ENCODE measurements at regions not wholly inside any gene's neighbourhood (a gene's known extent, or its start where the extent isn't known, plus 50 kb on each side); places are given as distances from the start of the nearest gene placed in this dataset.

DNA sequence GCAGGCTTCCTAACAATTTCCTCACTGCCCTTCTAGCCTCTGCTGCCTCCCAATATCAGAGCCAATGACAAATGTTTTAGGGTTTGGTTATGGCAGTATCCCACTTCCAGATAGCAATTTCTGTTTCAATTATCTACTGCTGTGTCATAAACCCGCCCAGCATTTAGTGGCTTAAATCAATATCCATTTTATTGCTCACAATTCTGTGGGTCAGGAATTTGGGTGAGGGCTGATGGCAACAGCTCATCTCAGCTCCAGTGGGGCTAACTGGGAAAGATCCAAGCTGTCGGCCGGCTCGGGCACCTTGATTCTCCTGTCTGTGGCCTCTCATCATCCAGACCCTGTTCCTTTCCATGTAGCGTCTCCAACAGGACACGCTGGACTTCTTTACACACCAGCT lies 85.3 kb upstream of the GOLGA8J start:
- Histone ChIP-seq H4K20me1 (replicated peaks in 1 of 2; ENCODE audit: control insufficient read depth in 1 of 2, insufficient read depth in 2 of 2, low read length in 2 of 2) (no peaks in the 10 kb centered on the region), H3K9me3 (ENCODE audit: insufficient read depth in 2 of 2, low read depth in 1 of 2, low read length in 1 of 2) (no peaks in the 10 kb centered on the region), H3K18ac (ENCODE audit: extremely low read depth, low read length) (no peak overlapping the region), H3K4ac (replicated peaks; ENCODE audit: insufficient read length, low read depth, low read length) (no peak overlapping the region), H2BK15ac (ENCODE audit: low read length) (no peak overlapping the region), H3K4me3 (ENCODE audit: extremely low read depth in 1 of 4, insufficient read depth in 2 of 4, low read depth in 3 of 4, low read length in 4 of 4) (no peak overlapping the region), H2AK5ac (ENCODE audit: low read depth, low read length) (no peak overlapping the region), H3K4me1 (replicated peaks in 1 of 4; ENCODE audit: control insufficient read depth in 3 of 4, insufficient read depth in 4 of 4, low read length in 3 of 4) (peaks cover 0 to 2% (median 0%) of the 10 kb centered on the region in 4 experiments; a peak in 1 of 7 replicates), H3K79me2 (ENCODE audit: control insufficient read depth in 1 of 2, insufficient read depth in 2 of 2, low read length in 2 of 2) (no peaks in the 10 kb centered on the region), H4K8ac (ENCODE audit: extremely low read depth, insufficient read depth, low read length) (no peak overlapping the region), H3K23me2 (ENCODE audit: low read depth, low read length) (no peaks in the 10 kb centered on the region), H2AFZ (ENCODE audit: low read length) (no peak overlapping the region), H3K36me3 (ENCODE audit: control insufficient read depth in 2 of 4, insufficient read depth in 4 of 4, low read length in 3 of 4) (no peaks in the 10 kb centered on the region), H3K79me1 (ENCODE audit: low read depth, low read length) (no peaks in the 10 kb centered on the region), H3K23ac (ENCODE audit: insufficient read length) (no peak overlapping the region), H3K14ac (ENCODE audit: insufficient read length) (no peak overlapping the region), H3K56ac (replicated peaks; ENCODE audit: insufficient read length, low read depth, low read length) (no peak overlapping the region), H4K5ac (ENCODE audit: insufficient read length, low read depth, low read length) (no peak overlapping the region), H3K9ac (replicated peaks in 1 of 4; ENCODE audit: extremely low read depth in 1 of 4, low read depth in 3 of 4, low read length in 3 of 4) (no peak overlapping the region), H4K91ac (replicated peaks; ENCODE audit: insufficient read length, low read length) (no peak overlapping the region), H2BK20ac (ENCODE audit: low read length) (no peak overlapping the region), H3K27ac (ENCODE audit: low read depth, low read length) (no peak overlapping the region), H2BK5ac (ENCODE audit: low read depth, low read length) (no peak overlapping the region), H3K4me2 (ENCODE audit: insufficient read depth in 1 of 2, low read depth in 2 of 2, low read length in 2 of 2) (no peak overlapping the region), H2BK120ac (replicated peaks; ENCODE audit: low read depth, low read length) (no peak overlapping the region), H2BK12ac (ENCODE audit: low read depth, low read length) (no peak overlapping the region), H3K27me3 (replicated peaks in 1 of 4; ENCODE audit: control insufficient read depth in 3 of 4, extremely low read depth in 1 of 4, insufficient read depth in 3 of 4, low read length in 3 of 4) (no peaks in the 10 kb centered on the region)
- FAIRE-seq (no peak), DNase-seq (ENCODE audit: low read depth in 1 of 2, low spot score in 2 of 2) (no peak)
- ChIA-PET POLR2A (ENCODE audit: partially characterized antibody) (no interaction called here), CTCF (ENCODE audit: partially characterized antibody) (interaction anchor here (2.1 kb wide), 1 partner anchor 10 kb away, joined by 5 read pairs; no protein-coding TSS in a partner anchor)
- WGBS, 2 experiments (ENCODE audit: extremely low coverage in 1 of 2, insufficient coverage in 1 of 2, insufficient read length in 1 of 2, insufficient replicate concordance in 2 of 2, low coverage in 1 of 2, low lambda C conversion rate in 2 of 2, missing lambda C conversion rate in 1 of 2): 90% methylated on average over 6 of the region's 6 CpGs; no CpG with 5 or more reads in 1 of the 2 experiments
- no peak for TF ChIP-seq RAD21 (IDR thresholded peaks at IDR 0.05 in 1 of 2, conservative IDR thresholded peaks at IDR 0.05 in 1 of 2; ENCODE audit: low read depth in 2 of 2, low read length in 2 of 2)
- TF ChIP-seq SIN3A (conservative IDR thresholded peaks at IDR 0.05 in 1 of 2, IDR thresholded peaks at IDR 0.05 in 1 of 2; ENCODE audit: low read depth in 1 of 2, low read length in 2 of 2): no peak
- no peak for TF ChIP-seq KDM5A (IDR thresholded peaks at IDR 0.05; ENCODE audit: low read length)
- no peak for TF ChIP-seq POLR2AphosphoS5 (IDR thresholded peaks at IDR 0.05; ENCODE audit: low read depth, low read length)
- no peak for TF ChIP-seq MAFK (IDR thresholded peaks at IDR 0.05; ENCODE audit: low read depth, low read length)
- TF ChIP-seq RNF2 (IDR thresholded peaks at IDR 0.05; ENCODE audit: borderline replicate concordance, low read depth, low read length, missing control alignments, poor library complexity, severe bottlenecking): no peak
- no peak for TF ChIP-seq TAF1 (IDR thresholded peaks at IDR 0.05; ENCODE audit: low read depth, low read length)
- TF ChIP-seq POU5F1 (IDR thresholded peaks at IDR 0.05; ENCODE audit: low read depth, low read length): no peak
- TF ChIP-seq, protein P1, sequence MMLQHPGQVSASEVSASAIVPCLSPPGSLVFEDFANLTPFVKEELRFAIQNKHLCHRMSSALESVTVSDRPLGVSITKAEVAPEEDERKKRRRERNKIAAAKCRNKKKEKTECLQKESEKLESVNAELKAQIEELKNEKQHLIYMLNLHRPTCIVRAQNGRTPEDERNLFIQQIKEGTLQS (IDR thresholded peaks at IDR 0.05; ENCODE audit: insufficient read depth, low read depth, low read length): no peak
- TF ChIP-seq, protein P2, sequence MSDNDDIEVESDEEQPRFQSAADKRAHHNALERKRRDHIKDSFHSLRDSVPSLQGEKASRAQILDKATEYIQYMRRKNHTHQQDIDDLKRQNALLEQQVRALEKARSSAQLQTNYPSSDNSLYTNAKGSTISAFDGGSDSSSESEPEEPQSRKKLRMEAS (IDR thresholded peaks at IDR 0.05): no peak
- no peak for TF ChIP-seq RXRA (IDR thresholded peaks at IDR 0.05; ENCODE audit: insufficient read depth, low read depth, low read length)
- TF ChIP-seq TCF12 (IDR thresholded peaks at IDR 0.05; ENCODE audit: low read depth, low read length): no peak
- no peak for TF ChIP-seq PHF8 (conservative IDR thresholded peaks at IDR 0.05; ENCODE audit: low read depth, low read length)
- TF ChIP-seq CHD1 (IDR thresholded peaks at IDR 0.05; ENCODE audit: low read depth, low read length): no peak
